Liver (tissue), 8 donors: ENCODE measurements at regions not wholly inside any gene's neighbourhood (a gene's known extent, or its start where the extent isn't known, plus 50 kb on each side); places are given as distances from the start of the nearest gene placed in this dataset.

Experiments
- DNase-seq: peaks from one replicate; pipeline ENCODE4 v3.0.0-alpha.2; 2017; ENCODE audit warnings: low spot score
- H3K27ac ChIP-seq, 2 donors: one replicate each; pipeline ENCODE4 v1.7.0; 2013; ENCODE audit warnings: inconsistent platforms in 2 of 2, low read length in 2 of 2, control low read depth in 1 of 2, low read depth in 1 of 2, mild to moderate bottlenecking in 1 of 2
- H3K27me3 ChIP-seq, 4 donors: one replicate each; pipeline versions ENCODE4 v1.6.1 to v1.7.0; 2013; ENCODE audit warnings: low read length in 3 of 4, inconsistent platforms in 1 of 4, mild to moderate bottlenecking in 1 of 4, moderate library complexity in 1 of 4; ENCODE audit not compliant: control insufficient read depth in 4 of 4, insufficient read depth in 4 of 4
- H3K36me3 ChIP-seq, 4 donors: one replicate each; pipeline versions ENCODE4 v1.6.1 to v1.7.0; 2013; ENCODE audit warnings: low read length in 3 of 4, mild to moderate bottlenecking in 3 of 4, low read depth in 1 of 4, moderate library complexity in 1 of 4; ENCODE audit not compliant: control insufficient read depth in 4 of 4, insufficient read depth in 3 of 4
- H3K4me1 ChIP-seq, 4 donors: one replicate each; pipeline versions ENCODE4 v1.6.1 to v1.7.0; 2013; ENCODE audit warnings: low read length in 3 of 4, mild to moderate bottlenecking in 3 of 4, moderate library complexity in 1 of 4; ENCODE audit not compliant: control insufficient read depth in 4 of 4, insufficient read depth in 4 of 4
- H3K4me3 ChIP-seq, 3 donors: one replicate each; pipeline versions ENCODE4 v1.6.1 to v1.7.0; 2013; ENCODE audit warnings: low read length in 3 of 3, control low read depth in 1 of 3, low read depth in 1 of 3, mild to moderate bottlenecking in 1 of 3
- H3K9ac ChIP-seq, 2 donors: one replicate each; pipeline ENCODE4 v1.7.0; 2013; ENCODE audit warnings: low read length in 2 of 2, mild to moderate bottlenecking in 2 of 2, moderate library complexity in 2 of 2, control low read depth in 1 of 2, low read depth in 1 of 2
- H3K9me3 ChIP-seq, 4 donors: one replicate each; pipeline versions ENCODE4 v1.6.1 to v1.7.0; 2013; ENCODE audit warnings: low read length in 3 of 4; ENCODE audit not compliant: control insufficient read depth in 4 of 4
- ATF3 ChIP-seq: IDR thresholded peaks from 2 replicates; pipeline ENCODE4 v1.6.1; 2016; ENCODE audit warnings: antibody characterized with exemption
- CTCF ChIP-seq: fragments of 150-350 bp; IDR thresholded peaks from 2 replicates; pipeline ENCODE4 v1.5.1; 2017; ENCODE audit warnings: improper control_type of control experiment, low read depth, low read length; ENCODE audit not compliant: missing input control
- EGR1 ChIP-seq, 2 donors: IDR thresholded peaks; 2 replicates each; pipeline ENCODE4 v1.6.1; 2016 to 2018; ENCODE audit warnings: antibody characterized with exemption in 2 of 2, low read depth in 2 of 2
- FOXA1 ChIP-seq: IDR thresholded peaks from 2 replicates; pipeline ENCODE4 v1.6.1; 2016; ENCODE audit warnings: antibody characterized with exemption
- FOXA2 ChIP-seq: IDR thresholded peaks from 2 replicates; pipeline ENCODE4 v1.6.1; 2016; ENCODE audit warnings: antibody characterized with exemption
- GABPA ChIP-seq, 2 donors: IDR thresholded peaks in 1 of 2; conservative IDR thresholded peaks in 1 of 2; 2 replicates each; pipeline ENCODE4 v1.6.1; 2016; ENCODE audit warnings: antibody characterized with exemption in 2 of 2, mild to moderate bottlenecking in 1 of 2, moderate library complexity in 1 of 2
- HNF4A ChIP-seq, 2 donors: conservative IDR thresholded peaks; 2 replicates each; pipeline ENCODE4 v1.6.1; 2016; ENCODE audit warnings: antibody characterized with exemption in 2 of 2, mild to moderate bottlenecking in 2 of 2
- HNF4G ChIP-seq: IDR thresholded peaks from 2 replicates; pipeline ENCODE4 v1.6.1; 2016; ENCODE audit warnings: antibody characterized with exemption
- JUND ChIP-seq, 2 donors: IDR thresholded peaks; 2 replicates each; pipeline ENCODE4 v1.6.1; 2016; ENCODE audit warnings: antibody characterized with exemption in 2 of 2
- MAX ChIP-seq: IDR thresholded peaks from 2 replicates; pipeline ENCODE4 v1.6.1; 2016; ENCODE audit warnings: antibody characterized with exemption
- NR2F2 ChIP-seq: IDR thresholded peaks from 2 replicates; pipeline ENCODE4 v1.6.1; 2016; ENCODE audit warnings: antibody characterized with exemption
- RAD21 ChIP-seq, 2 donors: IDR thresholded peaks; 2 replicates each; pipeline ENCODE4 v1.6.1; 2016; ENCODE audit warnings: antibody characterized with exemption in 2 of 2, mild to moderate bottlenecking in 2 of 2
- REST ChIP-seq: IDR thresholded peaks from 2 replicates; pipeline ENCODE4 v1.6.1; 2016; ENCODE audit warnings: antibody characterized with exemption, mild to moderate bottlenecking
- RXRA ChIP-seq, 2 donors: IDR thresholded peaks; 2 replicates each; pipeline ENCODE4 v1.6.1; 2017 to 2018; ENCODE audit warnings: antibody characterized with exemption in 2 of 2, mild to moderate bottlenecking in 1 of 2
- YY1 ChIP-seq: IDR thresholded peaks from 2 replicates; pipeline ENCODE4 v1.6.1; 2016; ENCODE audit warnings: antibody characterized with exemption, mild to moderate bottlenecking
- ZBTB33 ChIP-seq: IDR thresholded peaks from 2 replicates; pipeline ENCODE4 v1.6.1; 2016; ENCODE audit warnings: antibody characterized with exemption
- WGBS: extraction: QIAGEN DNeasy Blood & Tissue Kit; methylation state at CpG from one replicate; pipeline ENCODE4 v1.1.7; 2013; 5-methylcytosine and 5-hydroxymethylcytosine counted together
- donor health status: healthy.
- donor health status: healthy.
- donor health status: healthy.
- donor health status: healthy.
- donor health status: healthy.

GRCh38 chr1:87194856-87195255 is 133.8 kb upstream of the LMO4 start:
- H3K9ac ChIP-seq, result no peak overlapping the region
- H3K27ac ChIP-seq, result no peak overlapping the region
- peaks cover 0 to 6% (median 1%) of the 10 kb centered on the region in 4 donors for H3K27me3 ChIP-seq
- no peak for DNase-seq
- TF ChIP-seq REST (no peak), GABPA (IDR thresholded peaks at IDR 0.05 in 1 of 2, conservative IDR thresholded peaks at IDR 0.05 in 1 of 2) (no peak), FOXA2 (no peak), NR2F2 (no peak), FOXA1 (no peak), ATF3 (no peak), YY1 (no peak), HNF4A (conservative IDR thresholded peaks at IDR 0.05) (no peak), RXRA (IDR thresholded peaks at IDR 0.05) (no peak), EGR1 (IDR thresholded peaks at IDR 0.05; ENCODE audit: low read depth in 2 of 2) (no peak), ZBTB33 (no peak), CTCF (no peak), RAD21 (IDR thresholded peaks at IDR 0.05) (no peak)
- no peak overlapping the region for H3K4me3 ChIP-seq
- H3K4me1 ChIP-seq, result no peaks in the 10 kb centered on the region
- peaks cover 0 to 3% (median under 1%) of the 10 kb centered on the region in 4 donors for H3K9me3 ChIP-seq
- no peaks in the 10 kb centered on the region for H3K36me3 ChIP-seq

GRCh38 chr1:87196110-87196827 is 132.4 kb upstream of the LMO4 start:
- 77% methylated on average over 7 of the region's 7 CpGs for whole genome bisulfite sequencing
- TF ChIP-seq MAX (no peak), JUND (IDR thresholded peaks at IDR 0.05) (no peak), CTCF (no peak), HNF4G (no peak), YY1 (no peak), RAD21 (IDR thresholded peaks at IDR 0.05) (no peak), ATF3 (no peak), REST (no peak), NR2F2 (no peak)

More at GRCh38 chr1:87196110-87196827, 132.4 kb upstream of the LMO4 start:
- DNase-seq, result no peak
- Histone ChIP-seq H3K27me3 (peaks cover 0 to 4% (median 1%) of the 10 kb centered on the region in 4 donors), H3K4me3 (no peak overlapping the region), H3K36me3 (no peaks in the 10 kb centered on the region), H3K4me1 (no peaks in the 10 kb centered on the region), H3K9ac (no peak overlapping the region), H3K9me3 (peaks cover 0 to 3% (median under 1%) of the 10 kb centered on the region in 4 donors), H3K27ac (no peak overlapping the region)
